HUES48 (cell line): ENCODE measurements at regions not wholly inside any gene's neighbourhood (a gene's known extent, or its start where the extent isn't known, plus 50 kb on each side); places are given as distances from the start of the nearest gene placed in this dataset.

Experiments
- H3K27ac ChIP-seq: one replicate; pipeline ENCODE4 v1.7.0; 2013; ENCODE audit warnings: low read depth, low read length, inconsistent platforms
- H3K27me3 ChIP-seq: 2 replicates; pipeline ENCODE4 v1.6.1; 2013; ENCODE audit warnings: mild to moderate bottlenecking, low read length; ENCODE audit not compliant: control insufficient read depth, insufficient read depth
- H3K36me3 ChIP-seq: 2 replicates; pipeline ENCODE4 v1.6.1; 2013; ENCODE audit warnings: low read length; ENCODE audit not compliant: control insufficient read depth, insufficient read depth
- H3K4me1 ChIP-seq: 2 replicates; pipeline ENCODE4 v1.6.1; 2013; ENCODE audit warnings: mild to moderate bottlenecking, low read length; ENCODE audit not compliant: control insufficient read depth, insufficient read depth
- H3K4me3 ChIP-seq: 2 replicates; pipeline ENCODE4 v1.5.1; 2013; ENCODE audit warnings: mild to moderate bottlenecking, low read depth, low read length
- H3K9ac ChIP-seq: 2 replicates; pipeline ENCODE4 v1.6.1; 2013; ENCODE audit warnings: mild to moderate bottlenecking, low read depth, low read length, moderate library complexity
- H3K9me3 ChIP-seq: 2 replicates; pipeline ENCODE4 v1.6.1; 2013; ENCODE audit warnings: low read length; ENCODE audit not compliant: control insufficient read depth, insufficient read depth

DNA sequence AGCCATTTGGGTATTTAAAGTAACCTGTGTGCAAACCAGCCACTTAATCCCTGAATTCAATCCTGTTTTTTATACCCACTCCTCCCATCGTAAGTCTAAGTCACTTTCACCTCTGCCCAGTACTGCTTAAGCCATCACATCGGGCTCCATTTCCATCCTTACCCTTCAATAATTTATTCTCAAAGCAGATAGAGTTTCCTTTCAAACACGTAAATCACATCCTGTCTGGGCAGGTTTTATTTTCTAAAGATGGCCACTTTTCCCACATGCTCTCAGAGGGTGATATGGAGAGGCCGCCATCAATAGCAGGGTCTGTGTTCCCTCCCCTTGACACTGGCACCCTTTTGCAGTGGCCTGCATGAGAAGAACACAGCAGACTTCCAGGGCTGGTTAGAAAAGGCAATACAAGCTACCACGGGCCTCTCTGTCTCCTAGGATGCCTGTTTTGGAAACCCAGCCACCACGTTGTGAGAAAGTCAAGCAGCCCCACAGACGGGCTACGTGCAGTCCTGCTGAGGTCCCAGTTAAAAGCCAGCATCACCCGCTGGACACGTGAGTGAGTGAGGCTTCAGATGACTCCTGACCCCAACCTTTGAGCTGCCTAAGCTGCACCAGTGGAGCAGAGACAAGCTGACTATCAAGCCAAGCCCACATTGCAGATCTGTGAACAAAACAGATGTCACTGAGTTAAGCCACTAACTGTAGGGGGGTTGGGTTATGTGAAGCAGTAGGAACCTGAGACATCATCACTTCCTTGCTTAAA lies 241.8 kb upstream of the SLCO3A1 start:
- no peaks in the 10 kb centered on the region for H3K27me3 ChIP-seq
- H3K9ac ChIP-seq = no peak overlapping the region
- H3K27ac ChIP-seq = no peak overlapping the region
- H3K4me3 ChIP-seq = no peak overlapping the region
- H3K36me3 ChIP-seq = no peaks in the 10 kb centered on the region
- no peaks in the 10 kb centered on the region for H3K9me3 ChIP-seq
- H3K4me1 ChIP-seq = no peaks in the 10 kb centered on the region

DNA sequence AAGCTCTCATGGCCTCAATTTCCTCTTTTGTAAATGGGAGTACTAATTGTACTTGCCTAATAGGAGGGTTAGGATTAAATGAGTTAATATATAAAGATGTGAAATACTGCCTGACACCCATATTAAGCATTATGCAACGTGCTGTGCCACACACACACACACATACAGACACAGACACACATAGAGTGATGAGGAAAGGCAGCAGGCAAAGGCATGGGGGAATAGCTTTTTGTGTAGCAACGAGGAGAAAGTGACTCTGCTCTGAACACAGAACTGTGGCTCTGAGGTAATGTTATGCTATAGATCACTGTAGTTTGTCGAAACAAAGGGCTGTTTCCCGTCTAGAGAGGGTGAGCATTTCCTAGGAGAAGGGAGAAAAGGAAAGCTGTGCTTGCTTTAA lies 233.3 kb upstream of the SLCO3A1 start:
- no peak overlapping the region for H3K9ac ChIP-seq
- no peaks in the 10 kb centered on the region for H3K9me3 ChIP-seq
- no peak overlapping the region for H3K27ac ChIP-seq
- 0 out of 2 replicates have a peak, but pooled peaks cover 3% of the 10 kb centered on the region for H3K4me1 ChIP-seq
- no peaks in the 10 kb centered on the region for H3K36me3 ChIP-seq
- no peak overlapping the region for H3K4me3 ChIP-seq
- no peaks in the 10 kb centered on the region for H3K27me3 ChIP-seq

DNA sequence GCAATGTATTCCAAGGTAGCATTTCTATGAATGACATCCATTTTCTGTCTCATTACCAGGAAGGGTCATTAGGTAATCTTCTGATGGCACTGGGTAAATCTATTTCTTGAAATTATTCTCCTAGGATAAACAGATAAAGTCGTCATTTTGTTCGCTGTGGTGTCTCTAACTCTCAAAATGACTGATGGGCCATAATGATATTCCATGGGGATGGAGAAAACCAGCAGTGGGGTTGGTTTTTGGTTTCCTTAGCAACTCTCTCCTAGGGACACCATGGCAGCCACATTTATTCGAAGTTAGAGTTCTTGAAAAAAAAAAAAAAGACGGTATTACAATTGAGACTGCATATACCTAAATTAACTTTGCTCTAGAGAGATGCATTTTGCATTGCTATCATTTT lies 231.3 kb upstream of the SLCO3A1 start:
- no peaks in the 10 kb centered on the region for H3K9me3 ChIP-seq
- no peaks in the 10 kb centered on the region for H3K36me3 ChIP-seq
- H3K27ac ChIP-seq = no peak overlapping the region
- no peaks in the 10 kb centered on the region for H3K27me3 ChIP-seq
- no peak overlapping the region for H3K9ac ChIP-seq
- no peak overlapping the region for H3K4me3 ChIP-seq
- H3K4me1 ChIP-seq = 0 out of 2 replicates have a peak, but pooled peaks cover 3% of the 10 kb centered on the region

DNA sequence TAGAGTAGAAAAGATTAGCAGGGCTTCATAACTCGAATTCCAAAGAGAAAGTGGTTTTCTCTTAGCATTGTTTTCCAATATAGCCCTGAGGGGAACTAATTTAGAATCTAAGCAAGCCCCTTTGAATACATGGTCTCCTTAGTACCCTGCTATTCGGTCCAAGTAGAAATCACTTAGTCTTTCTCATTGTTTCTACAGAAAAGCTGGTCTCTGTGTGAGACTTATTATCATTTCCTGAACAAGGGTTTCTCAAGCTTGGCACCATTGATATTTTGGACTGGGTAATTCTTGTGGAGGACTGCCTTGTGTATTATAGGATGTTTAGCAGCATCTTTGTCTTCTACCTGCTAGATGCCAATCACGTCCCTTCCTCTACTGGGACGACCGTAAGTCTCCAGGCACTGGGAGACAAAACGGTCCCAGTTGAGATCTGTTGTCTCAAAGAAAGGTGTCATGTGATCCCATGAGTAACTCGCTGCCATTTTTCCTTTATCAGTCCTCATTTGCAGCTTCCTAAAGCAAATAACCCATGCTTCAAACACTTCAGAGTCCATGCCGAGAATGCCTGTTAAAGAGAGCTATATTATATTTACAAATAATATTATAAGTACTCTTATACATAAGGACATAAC lies 230.7 kb upstream of the SLCO3A1 start:
- Histone ChIP-seq H3K27me3 (no peaks in the 10 kb centered on the region), H3K9ac (no peak overlapping the region)

DNA sequence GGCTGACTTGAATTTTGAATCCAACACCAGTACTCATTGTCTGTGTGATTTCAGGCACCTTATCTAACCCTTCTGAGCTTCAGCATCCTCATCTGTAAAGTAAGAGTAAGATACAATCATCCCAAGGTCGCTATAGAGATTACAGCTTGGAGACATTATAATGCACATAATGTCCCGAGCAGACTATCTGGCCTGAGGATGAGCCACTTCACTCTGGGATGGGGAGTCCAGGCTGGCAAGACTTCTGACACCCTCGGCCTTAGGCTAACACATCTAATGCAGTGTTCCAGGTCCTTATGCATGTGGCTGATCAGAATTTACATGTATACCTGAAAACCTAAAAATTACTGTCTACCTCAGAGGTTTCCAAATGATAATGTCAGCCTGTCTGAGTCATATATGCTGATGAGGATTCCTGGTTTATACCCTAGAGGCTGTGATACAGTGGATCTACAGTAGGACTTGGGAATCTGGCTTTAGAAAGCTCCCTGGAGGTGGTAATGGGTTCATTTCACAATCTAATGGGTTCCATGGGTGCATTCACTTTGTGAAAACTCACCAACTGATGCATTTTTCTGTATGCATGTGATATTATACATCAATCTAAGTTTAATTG lies 229.0 kb upstream of the SLCO3A1 start:
- Histone ChIP-seq H3K4me1 (0 out of 2 replicates have a peak, but pooled peaks cover 3% of the 10 kb centered on the region), H3K36me3 (no peaks in the 10 kb centered on the region), H3K4me3 (no peak overlapping the region), H3K27me3 (no peaks in the 10 kb centered on the region), H3K9ac (no peak overlapping the region), H3K9me3 (no peaks in the 10 kb centered on the region), H3K27ac (no peak overlapping the region)

More for the DNA sequence above, 230.7 kb upstream of the SLCO3A1 start:
- Histone ChIP-seq H3K36me3 (no peaks in the 10 kb centered on the region), H3K9me3 (no peaks in the 10 kb centered on the region), H3K4me1 (0 out of 2 replicates have a peak, but pooled peaks cover 3% of the 10 kb centered on the region), H3K27ac (no peak overlapping the region), H3K4me3 (no peak overlapping the region)

DNA sequence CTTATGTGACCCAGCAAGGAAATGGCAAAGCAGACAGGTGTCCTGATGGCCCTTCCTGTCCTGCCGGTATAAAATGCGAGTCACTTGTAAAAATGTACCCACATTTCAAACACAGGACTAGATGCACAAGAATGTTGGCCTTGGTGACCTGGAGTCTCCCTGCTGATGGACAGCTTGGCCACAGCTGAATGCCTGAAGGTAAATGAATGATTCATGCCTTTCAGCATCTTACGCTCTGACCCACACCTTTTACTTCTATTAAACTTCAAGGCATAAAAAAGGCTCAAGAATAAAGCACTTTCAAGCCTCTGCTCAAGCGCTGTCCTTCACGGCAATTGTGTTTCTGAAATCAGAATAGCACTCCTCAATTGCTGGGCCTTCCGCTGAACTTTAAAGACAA lies 228.0 kb upstream of the SLCO3A1 start:
- Histone ChIP-seq H3K9ac (no peak overlapping the region), H3K27ac (no peak overlapping the region), H3K4me1 (0 out of 2 replicates have a peak, but pooled peaks cover 3% of the 10 kb centered on the region), H3K9me3 (no peaks in the 10 kb centered on the region), H3K4me3 (no peak overlapping the region), H3K27me3 (no peaks in the 10 kb centered on the region), H3K36me3 (no peaks in the 10 kb centered on the region)

DNA sequence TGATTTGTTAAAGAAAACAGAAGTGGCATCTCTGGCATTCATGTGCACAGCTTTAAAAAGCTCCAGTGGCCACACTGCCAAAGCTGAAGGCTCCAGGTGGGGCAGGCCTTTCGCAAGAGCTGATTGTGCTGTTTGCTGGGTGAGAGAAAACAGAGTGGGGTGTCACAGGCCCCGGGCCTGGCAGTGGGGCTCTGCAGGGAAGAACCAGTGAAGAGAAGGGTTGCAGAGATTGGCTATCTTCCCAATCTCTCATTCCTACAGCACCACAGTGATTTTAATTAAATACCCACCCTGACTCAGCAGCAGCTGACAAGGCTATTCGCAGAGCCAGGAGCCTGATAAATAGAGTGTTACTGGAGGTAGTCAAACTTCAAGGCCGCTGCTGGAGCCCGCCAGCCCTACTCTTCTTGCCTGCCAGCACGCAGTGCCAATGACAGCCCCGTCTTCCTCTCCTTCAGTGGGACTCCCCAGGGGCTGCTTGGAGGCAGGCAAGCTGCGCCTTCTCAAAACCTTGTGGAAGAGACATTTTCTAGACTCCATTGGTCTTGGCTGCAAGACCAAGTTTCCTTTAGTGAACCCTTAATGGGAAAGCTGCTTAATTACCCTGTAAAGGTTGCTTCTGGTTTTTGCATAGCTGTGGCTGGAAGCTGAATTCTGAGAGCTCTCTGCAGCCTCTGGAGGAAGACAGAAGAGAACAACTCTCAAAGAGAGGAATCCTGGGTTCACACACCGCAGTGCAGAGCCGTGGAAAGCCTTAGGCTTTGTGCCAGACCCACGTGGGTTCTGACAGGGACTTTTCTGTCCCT lies 225.8 kb upstream of the SLCO3A1 start:
- no peaks in the 10 kb centered on the region for H3K27me3 ChIP-seq

DNA sequence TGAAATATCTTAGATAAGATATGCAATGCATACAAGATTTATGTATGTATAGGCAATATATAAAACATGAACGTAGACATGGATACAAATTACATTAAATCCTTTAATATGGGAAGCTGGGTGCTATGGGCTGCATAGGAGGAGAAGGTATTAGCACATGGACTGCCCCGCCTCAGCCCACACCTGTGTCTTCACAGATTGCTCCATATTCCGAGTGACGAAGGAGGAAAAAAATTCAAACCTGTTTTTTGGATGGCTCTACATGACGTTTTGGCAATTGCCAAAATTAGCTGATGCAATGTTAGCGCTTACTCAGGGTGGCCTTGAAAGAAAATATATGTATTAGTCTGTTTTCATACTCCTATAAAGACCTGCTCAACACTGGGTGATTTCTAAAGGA lies 223.4 kb upstream of the SLCO3A1 start:
- H3K9me3 ChIP-seq = no peaks in the 10 kb centered on the region
- H3K4me3 ChIP-seq = no peak overlapping the region
- H3K4me1 ChIP-seq = peaks cover 2% of the 10 kb centered on the region; the same call in 1 of the 2 replicates
- no peak overlapping the region for H3K27ac ChIP-seq
- H3K36me3 ChIP-seq = no peaks in the 10 kb centered on the region
- no peaks in the 10 kb centered on the region for H3K27me3 ChIP-seq
- no peak overlapping the region for H3K9ac ChIP-seq

More for the DNA sequence above, 225.8 kb upstream of the SLCO3A1 start:
- H3K27ac ChIP-seq = no peak overlapping the region
- H3K4me3 ChIP-seq = no peak overlapping the region
- no peaks in the 10 kb centered on the region for H3K9me3 ChIP-seq
- H3K9ac ChIP-seq = no peak overlapping the region
- 0 out of 2 replicates have a peak, but pooled peaks cover 3% of the 10 kb centered on the region for H3K4me1 ChIP-seq
- H3K36me3 ChIP-seq = no peaks in the 10 kb centered on the region

DNA sequence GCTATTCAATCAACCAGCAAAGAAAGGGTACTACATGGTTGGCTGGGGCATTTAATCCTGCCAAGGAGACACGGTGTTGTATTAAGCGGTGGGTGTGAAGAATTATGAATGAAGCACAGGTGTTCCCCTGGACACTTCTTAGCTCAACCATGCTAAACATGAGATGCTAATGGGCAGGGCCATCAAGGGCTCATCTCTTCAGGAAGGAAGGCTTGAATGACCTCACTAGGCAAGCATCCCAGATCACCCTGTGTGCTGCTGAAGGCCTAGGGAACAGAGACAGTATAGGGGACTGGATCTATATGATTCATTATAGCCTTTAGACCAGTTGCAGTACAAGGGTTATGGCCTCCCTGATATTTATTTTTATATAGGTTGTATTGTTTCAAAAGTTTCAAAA lies 221.3 kb upstream of the SLCO3A1 start:
- H3K9ac ChIP-seq = no peak overlapping the region
- no peaks in the 10 kb centered on the region for H3K9me3 ChIP-seq
- no peak overlapping the region for H3K4me3 ChIP-seq
- H3K27ac ChIP-seq = no peak overlapping the region
- H3K27me3 ChIP-seq = no peaks in the 10 kb centered on the region
- H3K4me1 ChIP-seq = peaks cover 3% of the 10 kb centered on the region; the same call in 1 of the 2 replicates
- H3K36me3 ChIP-seq = no peaks in the 10 kb centered on the region

DNA sequence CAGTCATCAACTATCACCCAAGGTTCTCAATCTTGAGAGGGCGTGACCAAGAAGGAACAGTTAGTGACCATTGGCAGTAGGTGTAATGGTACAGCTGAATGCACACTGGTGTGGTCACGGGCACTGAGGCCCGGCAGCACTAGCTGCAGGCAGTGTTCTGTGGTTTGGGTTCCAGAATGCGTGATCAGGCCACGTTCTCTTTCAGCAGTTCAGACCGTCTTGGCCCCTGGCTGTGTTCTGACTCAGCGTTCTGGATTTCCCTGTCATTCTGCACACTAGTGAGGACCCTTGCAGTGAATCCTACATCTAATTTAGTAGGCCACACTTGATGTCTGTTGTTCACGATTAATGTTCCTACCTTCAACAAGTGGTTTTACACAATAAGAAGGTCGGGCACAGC lies 220.5 kb upstream of the SLCO3A1 start:
- H3K27ac ChIP-seq = no peak overlapping the region
- H3K9ac ChIP-seq = no peak overlapping the region
- no peaks in the 10 kb centered on the region for H3K9me3 ChIP-seq
- H3K4me1 ChIP-seq = peaks cover 3% of the 10 kb centered on the region; the same call in 1 of the 2 replicates
- no peak overlapping the region for H3K4me3 ChIP-seq
- H3K27me3 ChIP-seq = no peaks in the 10 kb centered on the region
- no peaks in the 10 kb centered on the region for H3K36me3 ChIP-seq
